ENCODE measurements at regions not wholly inside any gene's neighbourhood (a gene's known extent, or its start where the extent isn't known, plus 50 kb on each side); places are given as distances from the start of the nearest gene placed in this dataset.
A peak's percentile ranks its signal among the peaks of the same experiment; 100 is the strongest.

DNA sequence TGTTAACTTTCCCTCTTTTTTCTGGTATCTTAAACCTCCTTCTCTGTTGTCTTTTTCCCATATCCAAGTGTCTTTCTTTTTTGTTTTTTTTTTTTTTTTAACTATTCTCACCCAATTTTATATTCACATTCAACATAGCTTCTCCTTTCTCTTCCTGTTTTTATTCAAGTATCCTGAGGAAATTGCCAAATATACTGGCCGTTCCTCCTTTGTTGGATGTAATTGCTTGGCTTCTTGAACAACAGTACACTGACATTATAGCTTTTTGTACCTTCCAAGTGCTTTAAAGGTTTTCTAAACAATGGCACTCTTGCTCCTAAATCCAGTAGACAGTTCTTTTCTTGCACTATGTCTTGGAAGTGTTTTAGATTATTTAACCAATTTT is 1146.8 kb downstream of the MAT2B start:
- DNase-seq: no peak

DNA sequence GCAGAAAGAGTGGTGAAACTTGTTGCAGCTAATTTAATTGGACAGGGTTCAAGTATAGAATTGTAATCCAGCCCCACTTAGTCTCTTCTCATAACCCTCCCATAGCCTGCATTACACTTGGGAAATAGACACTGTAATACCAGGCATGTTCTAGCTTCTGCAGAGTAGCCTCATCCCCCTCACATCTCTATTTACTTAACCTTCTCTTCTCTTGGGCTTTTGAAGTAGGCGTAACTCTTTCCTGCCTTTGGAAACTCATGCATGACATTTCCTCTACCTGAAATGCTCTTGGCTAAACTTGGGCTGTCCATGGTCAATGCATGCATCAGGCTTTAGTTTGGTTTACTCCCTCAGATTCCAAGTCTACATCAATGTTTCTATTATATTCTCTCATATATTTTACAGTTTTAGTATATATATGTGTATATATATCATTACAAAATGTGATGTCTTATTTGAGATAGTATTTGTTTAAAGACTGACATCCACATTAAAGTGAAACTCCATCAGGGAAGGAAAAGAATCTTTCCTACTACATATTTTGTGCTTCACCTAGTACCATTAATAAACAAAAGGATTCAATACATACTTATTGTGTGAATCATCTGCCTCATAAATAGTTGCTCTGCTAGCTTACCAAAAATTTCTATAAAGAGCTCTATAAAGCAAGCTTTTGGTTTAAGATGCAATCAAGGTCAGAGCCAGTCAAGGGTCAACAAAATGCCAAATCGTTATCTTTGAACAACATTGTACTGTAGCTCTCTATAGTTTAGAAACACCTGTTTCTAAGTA is 1158.0 kb downstream of the MAT2B start:
- DNase-seq: no peak

DNA sequence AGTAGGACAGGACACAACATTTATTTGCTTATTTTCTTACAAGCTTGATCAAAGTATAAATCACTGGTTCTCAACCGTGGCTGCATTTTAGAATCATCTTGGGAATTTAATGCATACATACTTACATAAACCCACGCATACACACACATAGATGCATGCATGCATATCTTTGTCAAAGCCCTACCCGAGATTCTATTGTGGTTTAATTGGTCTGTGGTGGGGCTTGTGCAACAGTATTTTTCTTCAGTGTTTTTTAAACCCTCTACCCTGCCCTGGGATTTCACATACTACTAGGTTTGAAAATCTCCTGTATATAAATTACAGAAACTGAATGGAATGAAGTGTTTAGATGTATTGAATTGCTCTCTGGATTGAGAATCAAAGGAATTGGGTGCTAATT is 1166.2 kb downstream of the MAT2B start:
- no peak for DNase-seq

DNA sequence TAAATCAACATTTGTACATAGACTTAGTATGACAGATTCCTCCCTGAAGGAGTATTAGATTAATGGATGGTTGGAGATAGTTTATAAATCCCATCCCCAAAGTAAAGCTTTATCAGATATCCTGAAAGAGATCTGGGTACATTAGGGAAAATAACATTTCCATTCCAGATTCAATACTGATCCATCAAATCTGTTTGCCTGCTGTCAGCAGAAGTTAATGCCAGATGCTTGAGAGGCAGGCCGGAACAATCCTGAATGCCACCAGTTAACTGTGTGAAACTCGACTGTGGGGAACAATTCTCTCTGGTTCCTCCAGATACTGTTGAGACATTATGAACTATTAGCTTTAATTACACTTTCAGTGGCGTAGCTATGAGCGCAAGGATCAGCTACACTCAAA is 1166.8 kb downstream of the MAT2B start:
- no peak for DNase-seq

DNA sequence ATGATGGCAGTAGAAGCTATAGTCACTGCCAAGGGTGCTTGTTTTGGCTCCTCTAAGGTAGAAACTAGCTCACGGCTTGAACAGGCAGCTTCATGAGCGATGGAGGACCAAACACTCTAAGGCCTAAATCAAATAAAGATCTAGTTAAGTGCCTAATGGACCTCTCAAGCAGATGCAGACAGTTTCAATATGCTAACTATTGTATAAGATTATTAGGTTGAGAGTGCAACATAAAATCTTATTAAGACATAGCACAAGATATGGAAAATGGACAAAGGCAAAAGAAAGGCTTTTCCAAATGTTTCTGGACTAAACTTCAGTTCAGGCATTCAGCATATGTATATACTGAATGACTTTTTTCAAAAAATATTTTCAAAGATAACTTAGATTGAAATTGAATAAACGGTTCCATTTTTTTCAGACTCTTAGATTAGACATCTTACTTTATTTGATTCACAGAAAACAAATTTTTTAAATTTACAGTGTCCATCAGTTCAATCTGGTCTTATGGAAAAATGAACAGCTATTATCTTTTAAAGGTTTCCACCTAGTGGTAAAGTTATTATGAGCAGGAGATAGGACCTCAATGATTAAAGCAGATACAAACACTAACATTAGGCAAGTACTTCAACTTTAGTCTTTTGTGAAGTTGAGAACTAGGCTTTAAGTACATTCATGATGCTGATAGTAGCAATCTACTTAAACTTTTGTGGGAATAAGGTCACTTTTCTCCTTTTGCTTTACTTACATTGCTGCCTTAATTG is 1167.7 kb downstream of the MAT2B start:
- DNase-seq: peak; percentile 62

DNA sequence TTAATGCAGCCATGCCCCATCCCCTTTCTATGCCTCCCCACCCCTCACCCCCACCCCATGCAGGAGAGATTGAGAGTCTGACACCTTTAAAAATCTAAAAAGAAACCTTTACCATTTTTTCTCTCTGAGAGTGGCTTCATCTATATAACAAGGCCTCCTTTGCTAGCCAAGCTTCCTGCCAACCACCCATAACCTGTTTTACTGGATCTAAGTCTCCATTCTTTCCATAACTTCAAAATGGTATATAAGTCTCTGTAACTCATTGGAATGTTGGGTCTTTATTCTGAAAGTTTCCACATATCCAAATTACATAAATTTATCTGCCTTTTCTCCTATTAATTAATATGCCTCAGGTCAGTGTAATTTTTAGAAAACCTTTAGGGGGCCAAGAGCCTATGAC is 1174.0 kb downstream of the MAT2B start:
- no peak for DNase-seq

DNA sequence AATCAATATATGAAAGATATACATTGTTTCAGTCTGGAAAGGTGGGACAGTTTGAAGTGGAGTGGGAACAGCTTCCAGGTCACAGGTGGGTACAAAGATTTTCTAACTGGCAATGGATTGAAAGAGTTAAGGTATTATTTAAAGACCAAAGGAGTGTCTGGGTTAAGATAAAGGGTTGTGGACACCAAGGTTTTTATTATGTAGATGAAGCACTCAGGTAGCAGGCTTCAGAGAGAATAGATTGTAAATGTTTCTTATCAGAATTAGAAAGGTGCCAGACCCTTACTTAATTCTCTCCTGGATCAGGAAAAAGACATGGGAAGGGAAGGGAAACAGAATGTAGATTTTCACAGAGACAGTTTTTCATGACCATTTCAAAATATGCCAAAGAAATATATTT is 1174.8 kb downstream of the MAT2B start:
- DNase-seq: no peak

DNA sequence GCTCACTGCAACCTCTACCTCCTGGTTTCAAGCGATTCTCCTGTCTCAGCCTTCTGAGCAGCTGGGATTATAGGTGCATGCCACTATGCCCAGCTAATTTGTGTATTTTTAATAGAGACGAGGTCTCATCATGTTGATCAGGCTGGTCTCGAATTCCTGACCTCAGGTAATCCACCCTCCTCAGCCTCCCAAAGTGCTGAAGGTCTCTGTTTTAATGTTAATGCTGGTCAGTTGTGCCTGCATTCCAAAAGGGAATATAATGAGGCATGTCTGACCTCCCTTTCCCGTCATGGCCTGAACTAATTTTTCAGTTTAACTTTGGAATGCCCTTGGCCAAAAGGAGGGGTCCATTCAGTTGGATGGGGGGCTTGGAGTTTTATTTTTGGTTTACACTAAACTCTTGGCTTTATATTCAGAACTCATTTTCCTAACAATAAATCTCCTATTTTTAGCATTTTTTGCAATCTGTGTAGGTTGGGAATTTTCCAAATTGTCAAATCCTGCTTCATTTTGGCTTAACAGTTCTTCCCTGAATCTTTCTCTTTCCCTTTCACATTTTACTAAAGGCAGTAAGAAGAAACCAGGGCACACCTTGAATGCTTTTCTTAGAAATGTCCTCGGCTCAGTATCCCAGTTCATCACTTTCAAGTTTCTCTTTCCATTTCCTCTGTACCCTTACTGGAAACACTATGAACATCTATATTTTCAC is 1175.5 kb downstream of the MAT2B start:
- no peak for DNase-seq

DNA sequence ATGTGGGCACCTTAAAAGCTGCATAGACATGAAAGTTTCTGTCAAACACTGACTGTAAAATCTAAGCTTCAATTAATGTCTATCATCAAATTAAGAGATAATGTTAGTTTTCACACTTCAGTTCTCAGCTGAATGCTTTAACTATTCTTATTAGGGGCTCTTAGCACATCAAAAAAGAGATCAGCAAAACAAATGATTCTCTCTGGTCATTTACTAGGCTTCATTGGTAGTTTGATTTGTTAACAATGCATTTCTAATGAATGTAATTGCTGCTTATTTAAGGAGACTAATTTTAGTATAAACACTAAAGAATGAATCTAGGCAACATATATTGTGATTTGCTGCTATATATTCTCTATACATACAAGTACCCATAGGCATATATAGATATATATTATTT is 1182.0 kb downstream of the MAT2B start:
- no peak for DNase-seq

DNA sequence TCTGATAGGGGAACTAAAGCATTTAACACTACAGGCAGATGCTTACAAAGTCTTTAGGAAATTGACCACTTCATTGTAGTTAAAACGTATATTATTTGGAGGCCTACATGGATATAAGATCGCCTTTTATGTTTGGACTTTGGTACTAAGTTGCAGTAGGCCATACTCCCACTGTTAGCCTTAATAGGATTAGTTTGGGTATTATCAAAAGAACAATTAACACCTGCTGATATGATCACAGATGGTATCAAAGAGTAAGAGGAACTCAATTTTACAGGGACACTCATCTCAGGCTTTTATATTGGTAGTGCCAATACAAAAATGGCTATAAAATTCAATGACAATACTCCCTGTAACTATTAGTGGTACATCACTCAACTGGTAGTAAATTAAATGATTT is 1183.0 kb downstream of the MAT2B start:
- DNase-seq: no peak

DNA sequence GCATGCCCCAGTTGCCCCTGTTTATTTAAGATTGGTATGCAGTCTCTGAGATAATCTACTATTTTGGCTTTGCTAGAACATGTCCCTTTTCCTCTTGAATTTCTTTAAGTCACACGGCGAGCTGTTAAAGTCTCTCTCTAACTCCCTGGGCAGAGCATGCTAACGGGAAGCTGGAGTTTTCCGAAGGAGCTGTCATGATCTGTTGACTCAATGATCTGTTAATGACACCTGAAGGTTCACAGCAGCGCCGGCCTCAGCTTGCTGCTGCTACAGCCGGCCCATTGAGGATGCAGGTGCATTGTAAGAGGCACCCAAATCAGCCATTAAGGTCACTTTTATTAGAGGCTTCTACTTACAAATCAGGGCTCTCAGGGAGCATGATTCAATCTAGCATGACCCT is 1203.4 kb downstream of the MAT2B start:
- DNase-seq: no peak

DNA sequence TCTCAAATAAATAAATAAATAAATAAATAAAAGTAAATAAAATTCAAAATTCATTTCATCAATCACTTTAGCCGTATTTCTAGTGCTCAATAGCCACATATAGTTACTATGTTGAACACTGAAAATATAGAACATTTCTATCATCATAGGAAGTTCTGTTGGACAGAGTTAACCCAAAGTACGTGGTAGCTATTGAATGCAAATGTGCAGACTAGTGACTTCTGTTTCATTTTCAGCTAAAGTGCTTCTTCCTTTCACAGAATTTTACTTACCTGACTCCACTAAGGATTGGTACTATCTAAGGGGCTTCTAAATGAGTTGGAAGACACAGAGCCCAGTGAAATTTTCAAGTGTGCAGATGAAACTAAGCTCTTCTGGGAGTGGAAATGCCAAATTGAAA is 1208.3 kb downstream of the MAT2B start:
- DNase-seq: no peak

DNA sequence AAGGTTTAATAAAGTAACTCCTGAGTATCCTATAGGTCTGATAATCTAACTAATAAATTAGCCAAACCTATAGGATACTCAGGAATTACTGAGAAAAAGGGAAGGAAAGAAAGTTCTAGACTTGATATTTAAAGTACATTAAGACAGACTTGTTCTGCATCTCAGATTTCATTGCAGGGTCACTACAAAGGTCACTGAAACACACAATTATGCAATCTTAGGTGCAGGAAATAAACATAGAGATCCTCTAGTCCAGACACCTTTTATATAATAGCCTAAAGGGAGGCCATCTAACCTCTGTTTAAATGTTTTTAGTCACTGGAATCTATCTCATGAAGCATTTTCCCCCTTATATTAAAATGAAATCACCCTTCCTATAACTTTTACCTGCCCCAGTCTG is 1215.7 kb downstream of the MAT2B start:
- no peak for DNase-seq

DNA sequence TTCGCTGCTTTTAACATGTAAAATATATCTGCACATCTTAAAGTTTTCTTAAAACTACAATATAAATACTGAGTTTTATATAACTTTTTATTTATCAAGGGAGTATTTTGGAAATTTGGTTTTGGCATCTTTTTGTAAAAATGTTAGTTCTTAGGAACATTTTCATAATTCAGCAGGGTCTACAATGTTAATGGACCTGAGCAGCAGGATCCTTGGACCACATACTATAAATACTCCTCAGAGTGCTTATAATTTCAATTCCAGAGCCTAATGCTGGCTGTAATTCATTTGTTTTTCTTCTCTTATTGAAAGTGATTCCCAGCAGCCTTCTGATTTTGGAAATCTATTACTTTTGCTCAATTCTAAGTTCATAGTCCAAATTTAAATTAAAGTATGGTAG is 1216.2 kb downstream of the MAT2B start:
- DNase-seq: no peak

DNA sequence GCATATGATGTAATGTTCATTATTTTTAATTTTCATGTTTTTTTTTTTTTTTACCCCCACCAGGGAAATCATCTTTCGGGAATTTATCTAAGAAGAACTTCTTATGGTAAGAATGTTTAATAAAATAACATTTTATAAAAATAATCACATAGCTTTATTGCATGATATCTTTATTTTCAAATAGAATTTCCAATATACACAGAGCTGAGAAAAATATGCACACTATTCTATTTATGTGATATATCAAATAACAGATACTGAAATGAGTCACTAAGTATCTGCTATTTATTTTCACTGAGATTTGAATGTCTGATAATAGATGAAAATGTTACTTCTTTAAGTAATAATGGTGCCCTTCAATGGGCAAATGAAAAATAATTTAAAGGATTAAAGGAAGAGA is 1217.3 kb downstream of the MAT2B start:
- DNase-seq: no peak

DNA sequence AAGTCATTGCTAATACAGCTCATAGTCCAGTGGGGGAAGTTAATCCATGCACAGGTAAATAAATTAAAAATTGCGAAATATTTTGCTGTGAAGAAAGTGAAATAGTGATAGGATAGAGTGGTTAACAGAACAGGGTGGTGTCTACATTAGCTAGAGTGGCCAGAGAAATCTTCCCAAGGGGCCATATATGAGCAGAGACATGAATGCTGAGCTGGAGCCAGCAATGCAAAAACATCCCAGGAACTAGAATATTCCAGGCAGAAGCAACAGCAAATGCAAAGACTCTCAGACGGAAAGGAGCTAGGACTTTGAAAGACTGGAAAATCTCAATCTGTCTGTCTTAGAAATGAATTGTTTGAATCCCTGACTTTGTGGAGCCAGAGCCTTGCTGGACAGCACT is 1221.6 kb downstream of the MAT2B start:
- no peak for DNase-seq

DNA sequence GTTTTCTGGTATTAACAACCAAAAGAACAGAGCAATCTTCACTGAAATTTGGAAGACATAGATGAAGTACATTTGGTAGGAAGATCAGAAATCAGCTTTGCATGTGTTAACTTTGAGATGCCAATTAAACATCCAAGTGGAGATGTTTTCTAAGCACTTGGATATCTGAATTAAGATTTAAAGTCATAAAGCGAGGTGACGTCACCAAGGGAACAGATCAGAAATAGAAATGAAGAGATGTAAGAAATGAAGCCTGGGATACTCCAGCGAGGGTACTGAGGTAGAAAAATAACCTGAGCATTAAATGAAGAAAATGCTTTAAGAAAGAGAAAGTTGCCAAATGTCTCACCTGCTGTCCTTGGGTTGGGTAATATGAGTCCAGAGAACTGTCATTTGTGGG is 1223.3 kb downstream of the MAT2B start:
- DNase-seq: no peak

DNA sequence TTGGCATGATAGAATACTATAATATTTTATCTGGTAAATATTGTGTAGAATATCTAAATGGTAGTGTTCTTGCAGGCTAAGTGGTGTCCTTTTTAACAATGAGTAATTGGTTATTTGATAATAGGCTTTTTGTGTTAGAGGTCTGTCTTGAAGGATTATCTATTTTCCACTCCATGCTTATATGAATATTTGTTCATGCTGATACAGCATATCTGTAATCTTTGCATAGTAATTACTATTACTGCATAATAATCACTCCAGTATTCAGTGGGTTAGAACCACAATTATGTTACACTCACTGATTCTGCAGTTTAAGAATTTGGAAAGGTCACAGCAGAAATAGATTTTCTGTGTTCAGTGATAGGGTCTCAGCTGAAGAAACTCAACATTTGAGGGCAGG is 1229.9 kb downstream of the MAT2B start:
- DNase-seq: no peak

DNA sequence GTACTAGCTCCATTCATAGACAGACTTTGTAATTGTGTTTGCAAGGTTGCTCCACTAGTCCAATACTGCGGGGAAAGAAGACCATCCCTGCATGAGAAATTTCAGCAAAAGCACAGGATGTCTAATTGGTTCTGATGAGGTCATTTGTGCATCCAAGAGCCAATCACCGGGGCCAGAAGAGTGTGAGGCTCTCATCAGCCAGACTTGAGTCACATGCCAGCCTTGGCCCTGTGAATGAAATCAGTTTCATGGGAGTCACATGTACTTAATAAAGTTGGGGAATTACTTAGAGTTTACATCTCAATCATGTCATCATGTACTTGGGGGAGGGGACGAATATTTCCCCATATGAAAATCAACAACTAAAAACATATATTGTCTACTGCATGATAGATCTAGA is 1236.0 kb downstream of the MAT2B start:
- DNase-seq: no peak

DNA sequence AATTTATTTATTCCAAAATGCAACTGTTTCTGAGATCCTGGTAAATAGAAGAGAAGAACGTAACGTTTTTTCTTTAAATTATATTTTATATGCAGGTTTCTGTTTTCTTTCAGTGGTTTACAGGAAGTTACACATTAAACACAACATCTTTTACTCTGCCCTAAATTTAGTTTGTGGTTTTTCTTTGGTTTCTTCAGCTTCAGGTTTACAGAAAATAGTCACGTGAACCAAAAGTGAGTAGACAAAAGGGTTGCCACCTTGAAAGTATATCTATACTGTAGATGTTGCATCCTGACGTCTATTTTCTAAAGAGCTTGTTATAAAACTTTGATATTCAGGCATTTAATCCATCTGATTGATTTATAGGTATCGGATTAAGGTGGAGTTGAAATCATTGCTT is 1236.6 kb downstream of the MAT2B start:
- no peak for DNase-seq

DNA sequence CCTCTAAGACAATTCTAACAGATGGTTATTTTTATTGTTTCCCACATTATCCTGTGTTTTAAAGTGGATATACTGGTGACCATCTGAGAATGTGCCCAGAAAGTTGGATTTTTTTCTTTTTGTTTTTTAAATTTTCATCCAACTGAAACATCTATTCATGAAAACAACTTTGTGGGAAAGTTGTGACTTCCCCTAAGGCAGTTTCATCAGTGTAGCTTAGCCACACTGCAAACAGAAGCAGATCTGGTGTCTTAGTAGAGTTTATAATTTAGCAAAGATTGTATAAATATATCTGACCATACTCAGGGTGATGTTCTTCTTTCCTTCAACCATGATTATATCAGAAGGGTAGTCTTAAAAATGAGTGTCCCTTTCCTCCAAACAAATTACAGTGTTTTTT is 1241.3 kb downstream of the MAT2B start:
- no peak for DNase-seq

DNA sequence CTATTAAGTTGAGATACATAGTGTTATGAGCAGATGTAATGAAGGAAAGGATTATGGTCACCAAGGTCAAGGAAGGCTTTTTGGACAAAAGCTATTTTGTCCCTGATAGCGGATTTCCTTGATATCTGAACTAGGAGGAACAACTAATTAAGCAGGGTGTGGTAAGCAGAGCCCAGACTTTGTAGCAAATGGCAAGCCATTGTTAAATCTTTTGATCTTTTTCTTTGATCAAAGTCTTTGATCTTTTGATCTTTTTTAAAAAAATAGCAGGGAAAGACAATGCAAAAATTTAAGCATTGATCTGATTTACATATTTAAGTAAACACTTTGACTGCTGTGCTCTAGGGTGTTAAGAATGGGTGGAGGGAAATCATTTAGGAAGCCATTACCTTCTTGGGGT is 1242.0 kb downstream of the MAT2B start:
- no peak for DNase-seq

DNA sequence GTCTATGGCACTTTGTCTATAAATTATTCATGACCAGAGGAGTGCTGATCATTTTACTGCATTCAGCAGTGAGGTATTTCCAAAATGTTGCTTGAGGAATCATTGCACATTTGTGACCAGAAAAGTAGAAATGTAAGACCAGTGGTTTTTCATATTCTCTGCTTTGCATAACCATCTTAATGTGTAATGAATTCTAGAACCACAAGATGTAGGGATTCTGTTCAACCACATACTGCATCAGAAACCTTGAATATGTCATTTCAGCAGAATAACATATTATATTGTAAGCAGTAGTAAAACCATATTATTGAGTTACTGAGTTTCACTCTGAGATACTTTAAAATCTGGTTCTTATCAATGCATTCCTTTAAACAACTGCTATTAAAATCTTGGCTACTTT is 1243.4 kb downstream of the MAT2B start:
- no peak for DNase-seq

DNA sequence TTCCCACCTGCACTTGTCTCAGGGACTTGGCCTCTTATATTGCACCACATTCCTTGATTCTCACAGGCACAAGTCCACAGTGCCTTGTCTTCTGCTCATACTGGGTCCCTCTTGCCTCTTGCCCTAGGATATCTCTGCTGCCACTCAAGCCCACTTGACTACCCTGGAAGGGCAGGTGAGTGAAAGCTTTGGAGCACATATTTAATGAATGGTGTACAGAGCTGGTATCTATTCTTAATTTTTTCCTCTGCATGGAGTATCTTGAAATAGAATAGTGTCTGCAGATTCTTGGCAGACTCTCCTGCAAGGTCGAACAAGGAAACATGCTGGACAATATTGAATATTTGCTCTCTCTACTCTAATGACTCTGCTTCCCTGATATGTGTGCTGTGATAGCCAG is 1248.0 kb downstream of the MAT2B start:
- DNase-seq: no peak

All from DMS 273 treated with DMSO at 0.1 percent for 48 hours (cell line).